ENCODE measurements at regions not wholly inside any gene's neighbourhood (a gene's known extent, or its start where the extent isn't known, plus 50 kb on each side); places are given as distances from the start of the nearest gene placed in this dataset.
"Not testable (repeated sequence)": the region's sequence is repeated elsewhere in the genome, so short reads cannot be mapped to it uniquely, and the experiment has no call there.

DNA sequence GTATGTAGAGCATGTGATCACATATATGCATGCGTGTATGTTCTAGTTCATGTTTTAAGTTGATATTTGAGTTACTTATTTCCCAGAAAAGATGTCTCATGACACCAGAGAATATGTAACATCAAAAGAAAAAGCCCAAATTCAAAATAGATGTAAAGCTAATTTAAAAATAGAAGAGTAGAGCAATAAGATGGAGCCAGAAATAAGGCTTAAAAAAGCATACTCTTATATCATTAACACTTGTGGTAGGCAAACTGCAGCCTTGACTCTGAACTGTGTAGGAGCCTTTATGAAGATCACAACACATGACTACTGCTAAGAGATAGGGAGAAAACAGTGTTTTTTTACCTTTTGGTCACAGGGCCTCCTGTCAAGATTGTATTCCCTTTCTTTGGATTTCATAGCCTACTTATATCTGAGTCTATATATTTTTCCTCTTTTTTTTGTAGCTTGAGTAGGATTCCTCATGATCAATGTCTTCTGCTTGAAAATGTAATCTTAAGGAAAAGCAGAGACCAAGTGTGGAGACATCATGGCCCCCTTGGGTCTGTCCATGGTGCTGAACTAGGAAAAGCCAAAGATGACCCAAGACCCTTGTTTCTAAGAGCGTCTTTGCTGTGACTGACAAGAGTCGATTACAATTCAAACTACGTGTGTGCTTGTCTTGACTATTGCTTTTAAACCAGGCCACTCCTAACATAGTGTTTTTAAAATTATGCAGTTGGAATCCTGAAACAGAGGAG lies 390.4 kb downstream of the SHISA9 start:
- peak; percentile 5 for DNase-seq

DNA sequence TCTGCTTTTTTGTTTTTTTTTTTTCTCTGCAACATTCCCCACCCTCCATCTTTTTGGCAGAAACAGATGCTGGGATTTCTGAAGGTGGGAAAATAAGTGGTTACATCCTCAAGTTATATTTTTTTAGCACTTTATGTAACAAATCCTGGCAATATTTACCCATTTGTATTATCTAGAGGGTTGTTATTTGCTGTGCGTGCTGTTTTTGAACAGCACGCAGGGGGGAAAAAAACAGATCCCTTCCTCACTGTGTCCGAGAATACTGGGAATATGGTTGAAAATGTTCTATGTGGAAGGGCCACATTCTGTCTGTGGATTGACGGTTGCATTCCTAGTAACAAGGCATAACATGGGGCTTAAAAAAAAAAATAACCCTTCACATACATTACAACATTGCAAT lies 394.8 kb downstream of the SHISA9 start:
- DNase-seq = no peak

DNA sequence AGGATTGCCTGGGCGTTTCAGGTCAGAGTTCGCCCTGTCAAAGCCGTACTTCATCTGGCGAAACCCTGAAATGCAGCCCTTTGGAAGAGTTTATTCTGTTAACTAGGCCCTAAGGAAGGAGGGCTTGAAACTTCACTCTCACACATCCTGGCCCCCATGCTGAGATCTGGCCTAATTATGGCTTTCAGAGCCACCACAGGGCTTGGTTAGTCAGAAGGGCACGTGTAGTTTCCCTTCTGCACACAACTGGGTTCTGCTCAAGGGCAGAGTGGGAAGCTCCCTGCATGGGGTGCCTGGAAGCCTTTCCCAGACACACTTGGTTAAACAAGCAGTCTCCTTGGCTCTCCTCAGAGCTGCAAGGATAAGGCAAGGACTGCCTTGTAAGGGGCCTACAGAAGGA lies 397.3 kb downstream of the SHISA9 start:
- DNase-seq = no peak

DNA sequence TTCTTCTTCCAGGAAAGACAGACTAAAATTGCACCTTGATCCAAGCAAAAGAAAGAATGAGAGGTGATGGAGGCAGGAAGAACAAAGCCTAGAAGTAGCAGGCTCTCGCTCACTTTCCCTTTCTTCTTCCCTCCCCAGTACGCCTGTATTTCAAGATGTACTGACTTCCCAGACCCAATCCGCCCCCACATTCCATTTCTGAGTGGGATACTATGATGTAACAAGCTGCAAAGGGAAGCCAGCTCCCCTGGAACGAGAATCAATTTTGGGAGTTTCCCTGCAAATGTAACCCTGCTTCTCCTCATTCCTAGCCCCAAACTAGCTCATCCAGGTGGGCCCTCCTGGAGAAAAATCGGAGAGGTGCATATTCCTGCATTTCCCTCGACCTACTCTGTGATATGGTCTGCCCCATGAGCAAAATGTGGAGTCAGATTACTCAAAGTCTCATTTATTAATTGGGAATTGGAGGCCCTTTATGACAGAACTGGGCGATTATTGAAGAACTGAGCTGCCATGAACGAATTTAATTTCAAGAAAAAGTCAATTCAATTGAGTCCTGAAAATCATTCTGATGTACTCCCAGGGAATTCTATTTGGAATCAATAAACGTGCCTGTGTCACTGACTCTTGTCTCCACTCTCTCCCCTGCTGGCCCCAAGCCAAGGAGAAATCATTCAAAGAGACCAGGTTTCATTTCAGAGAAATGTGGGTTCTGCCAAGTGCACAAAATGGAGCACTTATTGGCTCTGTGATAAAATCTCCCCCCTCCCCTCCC lies 398.9 kb downstream of the SHISA9 start:
- DNase-seq = no peak

DNA sequence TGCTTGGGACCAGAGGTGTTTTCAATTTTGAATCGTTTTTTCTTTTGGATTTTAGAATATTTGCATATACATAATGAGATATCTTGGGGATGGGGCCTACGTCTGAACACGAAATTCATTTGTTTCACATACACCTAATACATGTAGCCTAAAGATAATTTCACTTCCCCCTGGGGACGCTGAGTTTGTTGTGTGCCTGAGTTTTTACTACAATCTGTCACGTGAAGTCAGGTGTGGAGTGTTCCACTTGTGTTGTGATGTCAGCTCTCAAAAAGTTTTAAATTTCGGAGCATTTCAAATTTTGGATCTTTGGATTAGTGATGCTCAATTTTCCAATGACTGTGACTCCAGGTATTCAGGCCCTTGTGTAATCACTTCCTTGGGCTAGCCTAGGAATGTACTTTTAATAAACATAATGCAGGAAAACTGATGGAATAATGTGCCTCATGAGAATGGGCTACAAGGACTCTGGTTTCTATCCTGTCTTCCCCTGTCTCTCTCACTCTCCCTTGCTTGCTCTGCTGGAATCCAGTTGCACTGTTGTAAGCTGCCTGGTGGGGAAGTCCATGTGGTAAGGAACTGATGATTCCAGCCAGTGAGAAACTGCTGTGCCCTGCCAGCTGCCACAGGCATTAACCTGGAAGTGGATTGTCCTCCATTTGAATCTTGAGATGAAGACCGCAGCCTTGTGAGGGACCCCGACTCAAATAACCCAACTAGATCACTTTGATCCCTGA lies 403.8 kb downstream of the SHISA9 start:
- DNase-seq = no peak

DNA sequence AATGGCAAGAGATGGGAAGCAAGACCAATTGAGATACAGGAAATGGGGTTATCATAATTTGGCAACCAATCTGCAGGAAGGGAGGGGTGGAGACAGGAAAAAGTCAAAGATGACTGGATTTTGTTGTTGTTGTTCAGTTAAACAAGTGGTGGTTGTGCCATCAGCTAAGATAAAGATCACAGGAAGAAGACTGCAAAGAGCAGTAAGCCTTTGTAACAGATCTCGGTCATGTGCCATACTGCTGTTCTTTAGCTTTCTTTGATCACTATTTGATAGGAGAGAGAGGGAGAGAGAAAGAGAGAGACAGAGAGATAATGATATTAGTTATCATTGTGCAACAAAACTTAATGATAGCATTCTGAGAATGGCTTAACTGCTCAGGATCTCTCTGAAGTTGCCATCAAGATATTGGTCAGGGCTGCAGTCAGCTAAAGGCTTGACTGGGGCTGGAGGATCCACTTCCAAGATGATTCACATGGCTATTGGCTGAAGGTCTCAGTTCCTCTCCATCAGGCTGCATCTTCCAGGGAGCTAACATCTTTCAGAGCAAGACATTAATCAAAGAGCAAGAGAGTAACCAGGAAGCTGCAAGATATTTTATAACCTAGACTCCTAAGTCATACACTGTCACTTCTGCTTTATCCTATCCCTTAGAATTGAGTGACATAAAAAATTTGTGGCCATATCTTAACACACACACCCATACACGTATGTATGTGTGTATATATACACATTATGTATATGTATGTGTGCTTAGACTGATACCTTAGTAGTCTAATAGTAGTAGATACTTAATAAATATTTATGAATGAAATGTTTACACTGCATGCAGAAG lies 405.0 kb downstream of the SHISA9 start:
- no peak for DNase-seq

DNA sequence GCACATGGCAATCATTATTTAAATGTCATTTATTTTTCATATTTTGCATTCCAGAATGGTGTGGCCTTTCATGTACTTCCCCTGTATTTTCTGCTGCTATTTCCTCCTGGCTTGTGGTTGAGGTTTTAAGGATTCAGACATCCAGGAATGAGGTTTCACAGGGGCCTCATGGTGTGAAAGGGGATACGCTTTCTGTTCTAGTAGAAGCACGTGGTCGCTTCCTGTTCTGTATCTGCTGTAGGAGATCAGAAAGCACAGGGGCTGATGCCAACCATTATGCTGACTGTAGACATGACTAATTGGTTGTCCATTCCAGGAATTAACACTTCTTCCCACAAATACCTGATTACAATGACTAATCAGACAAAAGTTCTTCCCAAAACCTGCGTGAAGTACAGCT lies 405.9 kb downstream of the SHISA9 start:
- DNase-seq = no peak

DNA sequence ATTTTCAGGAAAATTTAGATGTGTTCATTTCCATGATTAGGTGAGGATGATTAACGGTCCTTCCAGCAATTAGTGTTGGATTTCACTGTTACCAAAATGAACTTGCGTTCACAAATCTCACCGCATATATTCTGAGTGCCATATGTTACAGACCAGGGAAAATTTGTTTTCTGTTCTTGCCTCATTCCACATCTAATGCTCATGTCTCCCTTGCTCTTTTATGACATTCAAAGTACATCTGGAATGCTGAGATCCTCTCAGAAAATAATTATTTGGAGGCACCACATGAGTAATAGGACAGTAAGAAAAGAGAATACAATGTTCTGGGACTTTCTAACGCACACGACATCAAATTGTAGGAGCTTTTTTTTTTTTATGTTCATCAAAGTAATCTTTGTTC lies 406.5 kb downstream of the SHISA9 start:
- no peak for DNase-seq

DNA sequence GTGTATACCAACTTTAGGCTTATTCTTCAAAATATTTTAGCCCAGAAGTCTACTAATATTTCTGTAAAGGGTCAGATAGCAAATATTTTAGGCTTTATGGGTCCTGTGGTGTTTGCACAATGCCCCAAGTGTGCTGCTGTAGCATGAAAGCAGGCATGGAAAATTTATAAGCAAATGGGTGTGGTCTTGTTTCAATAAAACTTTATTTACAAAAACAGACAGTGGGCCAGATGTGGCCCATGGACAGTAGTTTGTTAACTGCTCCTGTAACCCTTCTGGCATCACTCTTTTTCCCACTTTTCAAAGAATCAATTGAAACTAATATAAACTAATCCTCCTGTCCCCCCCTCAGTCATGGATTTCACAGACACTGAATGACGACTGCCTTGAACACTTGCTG lies 410.7 kb downstream of the SHISA9 start:
- DNase-seq = no peak

DNA sequence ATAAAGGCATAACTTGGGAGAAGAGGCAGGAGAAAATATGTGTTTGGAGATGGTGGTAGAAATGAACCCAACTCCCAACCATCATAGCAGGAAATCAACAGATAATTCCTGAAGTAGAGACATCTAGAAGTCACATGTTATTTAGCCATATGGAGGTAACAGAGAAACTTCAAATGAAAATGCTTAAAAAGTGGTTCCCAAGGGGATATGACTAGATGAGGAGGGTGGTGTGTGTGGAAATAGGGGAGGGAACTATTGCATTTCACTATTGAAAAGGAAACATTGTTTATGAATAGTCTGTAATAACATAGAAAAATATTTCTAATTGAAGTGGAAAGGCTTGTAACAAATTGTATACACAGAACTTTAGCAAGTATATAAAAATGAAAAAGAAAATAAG lies 412.0 kb downstream of the SHISA9 start:
- no peak for DNase-seq

DNA sequence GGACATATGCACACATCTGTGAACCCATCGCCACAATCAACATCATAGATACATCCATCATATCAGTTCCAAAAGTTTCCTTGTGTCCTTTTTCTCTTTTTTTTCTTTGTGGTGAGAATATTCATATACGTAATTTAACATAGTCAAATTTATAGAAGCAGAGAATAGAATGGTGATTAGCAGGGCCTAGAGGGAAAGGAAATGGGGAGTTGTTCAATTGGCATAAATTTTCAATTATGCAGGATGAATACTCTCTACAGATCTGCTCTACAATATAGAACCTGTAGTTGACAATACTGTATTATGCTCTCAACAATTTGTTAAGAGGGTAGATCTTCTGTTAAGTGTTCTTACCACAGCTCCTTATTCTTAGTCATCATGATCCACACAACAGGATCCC lies 413.2 kb downstream of the SHISA9 start:
- DNase-seq = no peak

DNA sequence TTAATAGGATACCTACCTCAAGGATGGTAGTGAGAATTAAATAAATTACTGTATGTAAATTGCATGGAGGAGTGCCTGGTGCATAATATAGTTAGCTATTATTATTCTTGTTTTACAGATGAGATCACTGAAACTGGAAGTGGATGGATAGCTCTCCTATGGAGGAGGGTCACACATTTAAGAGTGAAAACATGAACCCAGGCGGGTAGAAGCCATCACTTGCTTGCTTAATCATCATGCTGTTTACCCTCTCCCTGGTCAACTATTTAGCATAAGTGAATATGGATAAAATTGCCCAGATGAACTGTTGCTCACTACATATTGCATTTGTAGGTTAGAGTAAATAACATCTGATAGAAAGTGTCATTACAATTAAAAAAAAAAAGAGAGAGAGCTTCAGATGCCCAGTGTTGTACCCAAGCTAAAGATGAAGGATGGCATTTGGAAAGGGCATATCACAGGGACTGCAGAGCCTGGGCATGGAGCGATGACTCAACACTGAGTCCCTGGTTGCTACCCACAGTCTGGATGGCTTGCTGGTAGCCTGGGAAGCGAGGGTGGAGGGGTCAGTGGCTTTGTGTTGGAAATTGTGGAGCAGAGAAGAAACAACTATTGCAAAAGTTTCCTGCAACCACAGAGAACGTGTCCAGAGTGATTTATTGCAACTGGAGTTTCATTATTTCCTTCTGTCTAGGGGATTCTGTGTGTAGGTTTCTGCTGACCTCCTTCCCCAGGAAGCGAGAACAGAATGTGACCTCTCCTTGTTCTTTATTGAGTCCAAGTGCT lies 414.4 kb downstream of the SHISA9 start:
- DNase-seq = no peak

DNA sequence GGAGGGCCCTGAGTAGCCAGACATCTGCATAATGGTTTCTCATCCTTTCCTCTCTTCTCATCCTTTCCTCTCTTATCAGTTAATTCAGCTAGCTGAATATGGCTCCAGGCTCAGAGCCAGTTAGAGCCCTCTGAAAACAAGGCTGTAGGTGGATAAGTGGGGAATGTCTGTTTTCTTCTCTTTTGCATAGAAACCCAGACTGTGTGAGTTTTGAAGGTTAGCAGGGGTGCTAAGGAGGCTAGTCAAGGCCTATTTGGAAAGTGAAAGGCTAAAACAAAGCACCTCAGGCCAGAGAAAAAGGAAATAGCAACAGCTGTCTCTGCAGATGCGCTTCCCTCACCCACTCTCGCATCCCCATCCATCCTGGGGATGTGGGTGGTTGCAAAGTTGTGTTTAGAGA lies 420.9 kb downstream of the SHISA9 start:
- no peak for DNase-seq

DNA sequence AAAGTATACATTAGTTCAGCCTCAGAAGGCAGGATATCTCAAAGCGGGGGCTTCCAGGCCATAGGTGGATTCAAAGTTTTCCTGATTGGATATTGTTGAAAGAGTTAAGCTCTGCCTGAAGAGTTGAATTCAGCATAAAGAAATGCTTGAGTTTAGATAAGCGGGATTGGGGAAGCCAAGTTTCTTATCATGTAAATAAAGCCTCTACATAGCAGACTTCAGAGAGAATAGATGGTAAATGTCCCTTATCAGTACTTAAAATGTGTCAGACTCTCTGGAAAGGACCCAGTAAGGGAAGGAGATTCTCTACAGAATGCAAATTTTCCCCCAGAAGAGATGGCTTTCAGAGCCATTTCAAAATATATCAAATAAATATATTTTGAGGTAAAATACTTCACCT lies 423.5 kb downstream of the SHISA9 start:
- peak; percentile 46 for DNase-seq

DNA sequence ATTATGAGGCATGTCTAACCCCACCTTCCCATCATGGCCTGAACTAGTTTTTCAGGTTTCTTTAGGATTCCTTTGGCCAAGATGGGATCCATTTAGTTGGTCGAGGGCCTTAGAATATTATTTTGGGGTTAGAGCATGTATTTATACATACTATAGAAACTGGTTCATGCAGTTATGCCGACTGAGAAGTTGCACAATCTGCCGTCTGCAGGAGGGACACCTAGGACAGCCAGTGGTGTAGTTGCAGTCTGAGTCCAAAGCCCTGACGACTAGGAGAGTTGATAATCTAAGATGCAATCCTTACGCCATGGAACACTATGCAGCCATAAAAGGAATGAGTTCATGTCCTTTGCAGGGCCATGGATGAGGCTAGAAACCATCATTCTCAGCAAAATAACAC lies 424.0 kb downstream of the SHISA9 start:
- DNase-seq = no peak

DNA sequence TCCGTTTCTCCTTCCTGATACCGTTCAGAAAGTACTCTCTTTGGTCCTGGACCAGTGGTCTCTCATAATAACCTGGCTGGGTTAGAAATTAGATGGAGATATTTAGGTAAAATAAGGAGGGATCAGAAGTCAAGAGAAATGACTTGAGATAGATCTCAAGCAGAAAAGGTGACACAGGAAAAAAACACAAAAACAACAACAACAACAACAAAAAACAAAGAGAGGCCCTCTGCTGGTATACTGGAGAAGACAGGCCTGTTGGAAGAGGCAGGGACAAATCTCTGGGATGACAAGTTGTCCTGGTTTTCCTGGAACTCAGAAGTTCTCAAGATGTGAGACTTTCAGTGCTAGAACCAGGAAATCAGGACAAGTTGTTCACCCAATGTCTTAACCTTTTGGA lies 430.5 kb downstream of the SHISA9 start:
- no peak for DNase-seq

DNA sequence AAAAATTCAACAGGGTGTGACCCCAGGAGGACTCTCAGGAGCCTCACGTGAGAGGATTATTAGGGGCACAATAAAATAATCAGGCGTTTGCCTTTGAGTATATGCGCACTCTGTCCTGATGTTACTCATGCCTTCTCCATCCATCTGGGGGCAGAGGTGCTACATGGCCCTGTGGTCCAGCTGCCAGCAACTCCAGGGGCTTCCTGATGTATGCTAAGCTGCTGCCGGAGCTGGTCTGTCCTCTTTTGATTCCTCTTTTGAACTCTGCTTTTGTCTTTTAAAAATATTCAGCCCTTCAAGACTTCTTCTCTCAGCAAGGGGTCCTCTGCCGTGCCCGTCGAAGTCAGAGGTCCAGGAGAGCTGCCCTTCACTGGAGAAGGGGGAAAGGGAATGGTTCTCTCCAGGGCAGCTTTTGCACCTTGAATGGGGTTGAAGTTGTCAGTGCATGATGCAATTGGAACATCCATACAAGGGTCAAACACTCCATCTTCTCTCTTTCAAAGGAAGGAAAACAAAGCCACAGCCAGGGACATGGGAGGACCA lies 431.4 kb downstream of the SHISA9 start:
- no peak for DNase-seq

DNA sequence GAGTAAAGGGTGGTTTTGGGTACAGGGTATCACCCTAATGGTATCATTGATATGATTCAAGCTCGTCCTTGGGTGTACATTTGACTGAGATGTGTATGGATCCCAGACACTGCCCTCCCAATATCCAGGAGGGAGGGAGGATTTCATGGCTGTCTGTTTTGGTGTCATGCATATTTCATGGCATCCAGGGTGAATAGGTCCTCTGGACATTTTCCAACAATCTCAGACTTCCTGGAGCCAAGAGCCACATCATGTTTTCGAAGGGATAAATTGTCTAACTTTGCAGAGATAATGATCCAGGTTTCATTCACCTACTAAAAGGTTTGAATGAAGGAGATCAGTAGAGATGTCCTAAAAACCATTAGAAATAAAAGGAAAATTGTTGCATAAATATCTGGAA lies 431.9 kb downstream of the SHISA9 start:
- no peak for DNase-seq

DNA sequence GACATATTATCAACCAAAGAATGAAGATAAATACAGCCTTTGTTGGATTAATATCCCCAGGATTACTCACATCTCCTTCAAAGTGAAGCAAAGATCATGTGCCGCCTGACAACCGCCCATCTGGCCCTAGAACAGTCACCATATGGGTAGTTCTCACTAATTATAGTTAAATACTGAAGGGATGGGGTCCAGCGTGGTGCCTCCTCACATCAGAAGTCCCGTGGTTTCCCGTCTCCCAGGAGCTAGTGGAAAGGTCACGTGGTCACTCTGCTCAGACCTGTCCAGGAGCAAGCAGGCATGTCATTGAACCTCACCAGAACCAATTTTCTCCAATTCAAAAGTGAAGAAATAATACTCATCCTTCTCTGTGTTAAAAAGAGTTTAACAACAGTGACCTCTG lies 434.5 kb downstream of the SHISA9 start:
- no peak for DNase-seq

DNA sequence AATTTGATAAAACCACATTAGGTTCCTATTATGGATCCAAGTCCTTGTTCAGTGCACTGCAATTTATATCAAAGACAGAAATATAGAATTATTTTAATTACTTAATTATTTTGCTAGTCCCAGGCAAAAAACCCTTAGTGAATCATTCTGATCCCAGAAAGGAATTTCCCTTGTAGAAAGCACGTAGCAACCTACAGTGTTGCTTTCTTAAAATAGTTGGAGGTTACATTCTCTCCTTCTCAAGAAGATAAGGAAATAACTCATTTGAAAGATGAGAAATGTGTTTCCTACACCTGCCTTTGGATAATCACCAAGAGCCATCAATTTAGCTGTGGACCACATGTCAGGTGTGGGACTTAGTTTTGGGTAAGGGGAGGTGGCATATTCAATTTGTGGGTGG lies 434.9 kb downstream of the SHISA9 start:
- DNase-seq = no peak

DNA sequence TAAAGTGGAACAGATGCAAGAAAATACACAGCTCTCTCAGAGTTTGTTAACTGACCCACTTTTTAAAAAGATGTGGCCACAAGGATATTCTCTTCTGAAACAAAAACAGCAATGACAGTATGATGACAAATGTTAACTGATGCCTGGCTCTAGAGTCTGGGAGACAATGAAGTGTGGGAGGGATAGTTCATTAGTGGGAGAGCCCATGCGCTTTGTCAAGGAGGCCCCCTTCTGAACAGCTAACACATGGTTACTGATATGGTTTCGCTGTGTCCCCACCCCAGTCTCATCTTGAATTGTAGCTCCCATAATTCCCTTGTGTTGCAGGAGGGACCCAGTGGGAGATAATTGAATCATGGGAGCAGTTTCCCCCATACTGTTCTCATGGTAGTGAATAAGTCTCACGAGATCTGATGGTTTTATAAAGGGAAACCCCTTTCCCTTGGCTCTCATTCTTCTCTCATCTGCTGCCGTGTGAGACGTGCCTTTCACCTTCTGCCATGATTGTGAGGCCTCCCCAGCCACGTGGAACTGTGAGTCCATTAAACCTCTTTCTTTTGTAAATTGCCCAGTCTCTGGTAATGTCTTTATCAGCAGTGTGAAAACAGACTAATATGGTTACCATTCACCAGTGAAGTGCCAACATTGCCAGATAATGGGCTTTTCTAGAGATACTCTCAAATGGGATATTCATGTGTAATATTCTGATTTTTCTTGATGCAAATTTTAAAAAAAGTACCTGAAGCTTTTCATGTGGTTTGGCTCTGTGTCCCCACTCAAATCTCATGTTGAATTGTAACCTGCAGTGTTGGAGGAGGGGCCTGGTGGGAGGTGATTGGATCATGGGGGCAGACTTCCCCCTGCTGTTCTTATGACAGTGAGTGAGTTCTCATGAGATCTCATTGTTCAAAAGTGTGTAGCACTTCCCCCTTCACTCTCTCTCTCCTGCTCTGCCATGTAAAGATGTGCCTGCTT lies 435.8 kb downstream of the SHISA9 start:
- DNase-seq = not testable (repeated sequence)
